HepG2 (cell line): ENCODE measurements at regions not wholly inside any gene's neighbourhood (a gene's known extent, or its start where the extent isn't known, plus 50 kb on each side); places are given as distances from the start of the nearest gene placed in this dataset.

Experiments used
- CBFB ChIP-seq: sonication (generic); formaldehyde crosslinking; IDR thresholded peaks from 2 replicates; pipeline ENCODE4 v1.4.0; 2020; ENCODE audit warnings: missing genetic modification reagents
- GATA4 ChIP-seq: sonication (generic); IDR thresholded peaks from 2 replicates; pipeline ENCODE4 v1.6.1; 2016; ENCODE audit warnings: antibody characterized with exemption, low read depth, borderline replicate concordance
- KLF9 ChIP-seq: IDR thresholded peaks from 2 replicates; pipeline ENCODE4 v1.6.1; 2016; ENCODE audit warnings: low read depth
- MAZ ChIP-seq, 2 experiments: sonication (generic) in 1 of 2; formaldehyde crosslinking in 1 of 2; IDR thresholded peaks; 2 replicates each; pipeline versions ENCODE4 v1.5.0 to v1.6.1; 2012 to 2020; ENCODE audit warnings: low read depth in 2 of 2, mild to moderate bottlenecking in 2 of 2, borderline replicate concordance in 1 of 2, improper control_type of control experiment in 1 of 2, low read length in 1 of 2, missing genetic modification reagents in 1 of 2, moderate library complexity in 1 of 2
- PRMT3 ChIP-seq: sonication (generic); formaldehyde crosslinking; IDR thresholded peaks from 2 replicates; pipeline ENCODE4 v1.8.1; 2022; ENCODE audit warnings: low read depth, mild to moderate bottlenecking, moderate library complexity, missing genetic modification reagents, borderline replicate concordance
- RAD21 ChIP-seq: fragments of 450-650 bp; formaldehyde crosslinking; IDR thresholded peaks from 2 replicates; pipeline ENCODE4 v1.5.0; 2020; ENCODE audit warnings: mild to moderate bottlenecking
- RBM22 ChIP-seq: fragments of 200-400 bp; formaldehyde crosslinking; optimal IDR thresholded peaks from 2 replicates; pipeline ENCODE3; 2017; ENCODE audit warnings: mild to moderate bottlenecking, low read length, moderate library complexity
- TAF15 ChIP-seq: fragments of 200-400 bp; formaldehyde crosslinking; IDR thresholded peaks from one replicate; pipeline ENCODE4 v1.6.1; 2018; ENCODE audit warnings: mild to moderate bottlenecking, low read depth, low read length; ENCODE audit not compliant: poor library complexity, severe bottlenecking
- TBP ChIP-seq: sonication (generic); formaldehyde crosslinking; IDR thresholded peaks from 2 replicates; pipeline ENCODE4 v1.5.0; 2020; ENCODE audit warnings: missing genetic modification reagents
- TEAD2 ChIP-seq: sonication (generic); formaldehyde crosslinking; IDR thresholded peaks from 2 replicates; pipeline ENCODE4 v1.9.0; 2021; ENCODE audit warnings: missing genetic modification reagents
- ZKSCAN1 ChIP-seq: fragments of 150-350 bp; IDR thresholded peaks from 2 replicates; pipeline ENCODE4 v1.6.1; 2014; ENCODE audit warnings: low read length
- ZNF350 ChIP-seq: sonication (generic); formaldehyde crosslinking; IDR thresholded peaks from 2 replicates; pipeline ENCODE4 v1.4.0; 2020; ENCODE audit warnings: mild to moderate bottlenecking, low read depth, missing genetic modification reagents, borderline replicate concordance
- ZNF501 ChIP-seq: sonication (generic); formaldehyde crosslinking; IDR thresholded peaks from 2 replicates; pipeline ENCODE4 v1.5.1; 2020; ENCODE audit warnings: mild to moderate bottlenecking, moderate library complexity, missing genetic modification reagents
- TF ChIP-seq, protein P1 (sequence below): sonication (generic); formaldehyde crosslinking; IDR thresholded peaks from 2 replicates; pipeline ENCODE4 v1.4.0; 2020; ENCODE audit warnings: low read depth, mild to moderate bottlenecking, missing genetic modification reagents

DNA sequence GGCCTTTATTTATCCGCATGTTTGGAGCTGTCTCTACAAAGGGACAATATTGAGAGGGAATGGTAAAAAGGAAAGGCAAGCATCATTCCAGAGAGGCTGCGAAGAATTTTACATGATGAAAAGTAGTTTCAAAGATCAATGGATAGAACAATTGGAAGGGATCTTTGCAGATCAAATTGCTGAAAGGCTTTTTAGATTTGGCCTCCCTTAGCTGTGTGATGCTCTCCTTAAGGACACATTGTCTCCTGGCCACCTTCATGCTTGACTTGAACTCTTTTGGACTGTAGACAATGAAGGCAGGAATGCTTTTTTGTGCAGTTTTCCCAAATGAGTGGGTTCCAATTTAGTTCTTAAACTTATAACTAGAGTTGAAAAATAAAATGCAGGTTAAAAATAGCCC is 344.7 kb downstream of the ARL4A start:
- TF ChIP-seq GATA4: no peak
- no peak for TF ChIP-seq CBFB
- TF ChIP-seq ZKSCAN1: no peak
- TF ChIP-seq PRMT3 (CRISPR knock-in tag): no peak
- no peak for TF ChIP-seq TEAD2
- TF ChIP-seq RBM22: no peak
- no peak for TF ChIP-seq KLF9 (CRISPR knock-in tag)
- no peak for TF ChIP-seq ZNF350
- TF ChIP-seq TBP: no peak
- TF ChIP-seq TAF15: no peak
- no peak for TF ChIP-seq RAD21 (CRISPR knock-in tag)
- TF ChIP-seq MAZ (IDR thresholded peaks at IDR 0.05; ENCODE audit: borderline replicate concordance, low read depth, low read length): no peak
- no peak for TF ChIP-seq MAZ (CRISPR knock-in tag; IDR thresholded peaks at IDR 0.05; ENCODE audit: low read depth)
- TF ChIP-seq, protein P1, sequence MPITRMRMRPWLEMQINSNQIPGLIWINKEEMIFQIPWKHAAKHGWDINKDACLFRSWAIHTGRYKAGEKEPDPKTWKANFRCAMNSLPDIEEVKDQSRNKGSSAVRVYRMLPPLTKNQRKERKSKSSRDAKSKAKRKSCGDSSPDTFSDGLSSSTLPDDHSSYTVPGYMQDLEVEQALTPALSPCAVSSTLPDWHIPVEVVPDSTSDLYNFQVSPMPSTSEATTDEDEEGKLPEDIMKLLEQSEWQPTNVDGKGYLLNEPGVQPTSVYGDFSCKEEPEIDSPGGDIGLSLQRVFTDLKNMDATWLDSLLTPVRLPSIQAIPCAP: no peak
- no peak for TF ChIP-seq ZNF501 (CRISPR knock-in tag)
